ENCODE measurements at regions not wholly inside any gene's neighbourhood (a gene's known extent, or its start where the extent isn't known, plus 50 kb on each side); places are given as distances from the start of the nearest gene placed in this dataset.
"Not testable (repeated sequence)": the region's sequence is repeated elsewhere in the genome, so short reads cannot be mapped to it uniquely, and the experiment has no call there.

DNA sequence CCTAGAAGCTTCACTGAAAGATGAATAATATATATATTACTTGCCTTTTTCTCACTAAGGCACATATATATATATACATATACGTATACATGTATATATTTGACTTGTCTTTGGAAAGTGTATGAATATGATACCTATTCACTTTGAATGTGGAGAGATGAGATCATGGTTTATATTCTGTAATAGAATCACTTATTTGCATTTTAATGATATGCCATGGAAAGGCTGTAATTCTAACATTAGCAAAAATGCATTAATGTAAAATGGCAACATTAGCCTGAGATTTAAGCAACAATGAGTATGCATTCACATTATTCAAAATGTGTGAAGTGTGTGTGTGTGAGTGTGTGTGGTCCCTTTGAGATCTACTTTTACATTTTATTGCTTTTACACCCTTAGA is 54.5 kb upstream of the PRKD1 start:
- DNase-seq, result no peak

DNA sequence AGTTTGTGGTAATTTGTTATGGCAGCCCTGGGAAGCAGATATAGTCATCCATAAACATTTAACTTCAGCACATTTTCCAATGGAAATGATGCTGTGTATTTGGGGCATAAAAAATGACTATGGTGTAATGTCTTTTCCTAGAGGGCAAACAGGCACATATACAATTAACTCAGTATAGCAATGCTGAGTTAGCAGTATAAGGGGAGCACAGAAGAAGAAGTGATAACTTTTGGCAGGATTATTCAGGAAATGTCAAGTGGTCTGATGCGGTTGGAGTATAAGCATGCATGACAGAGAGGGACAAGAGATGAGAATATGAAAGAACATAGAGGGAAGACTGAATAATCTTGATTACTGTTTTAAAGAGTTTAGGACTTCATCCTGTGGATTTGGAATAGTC is 55.3 kb upstream of the PRKD1 start:
- DNase-seq, result no peak

DNA sequence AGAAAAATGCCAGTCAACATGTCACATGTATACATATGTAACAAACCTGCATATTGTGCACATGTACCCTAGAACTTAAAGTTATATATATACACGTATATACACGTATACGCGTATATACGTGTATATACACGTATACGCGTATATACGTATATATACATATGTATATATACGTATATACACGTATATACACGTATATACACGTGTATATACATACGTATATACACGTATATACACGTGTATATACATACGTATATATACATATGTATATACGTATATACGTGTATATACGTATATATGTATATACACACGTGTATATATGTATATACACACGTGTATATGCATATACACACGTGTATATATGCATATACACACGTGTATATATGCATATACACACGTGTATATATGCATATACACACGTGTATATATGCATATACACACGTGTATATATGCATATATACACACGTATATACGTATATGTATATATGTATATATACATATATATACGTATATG is 62.8 kb upstream of the PRKD1 start:
- not testable (repeated sequence) for DNase-seq

DNA sequence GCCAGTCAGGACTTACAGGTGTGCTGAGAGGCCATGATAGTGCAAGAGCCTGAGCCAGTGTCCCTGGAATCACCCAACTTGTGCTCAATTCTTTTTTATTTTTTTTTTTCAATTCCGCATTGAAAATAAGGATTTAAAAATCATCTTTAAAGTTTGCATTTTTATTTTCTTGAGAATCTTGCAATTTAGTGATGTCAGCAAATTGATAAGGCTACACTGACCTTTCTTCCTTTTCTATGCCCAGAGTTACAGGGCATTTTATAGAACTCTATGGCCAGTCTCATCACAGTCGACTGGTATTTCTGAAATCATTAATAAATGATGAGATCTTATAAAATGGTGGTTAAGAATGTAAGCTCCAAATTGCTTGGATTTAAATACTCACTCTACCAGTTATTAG is 63.3 kb upstream of the PRKD1 start:
- DNase-seq, result no peak

GRCh38 chr14:29993143-29993542 is 65.5 kb upstream of the PRKD1 start:
- no peak for DNase-seq

DNA sequence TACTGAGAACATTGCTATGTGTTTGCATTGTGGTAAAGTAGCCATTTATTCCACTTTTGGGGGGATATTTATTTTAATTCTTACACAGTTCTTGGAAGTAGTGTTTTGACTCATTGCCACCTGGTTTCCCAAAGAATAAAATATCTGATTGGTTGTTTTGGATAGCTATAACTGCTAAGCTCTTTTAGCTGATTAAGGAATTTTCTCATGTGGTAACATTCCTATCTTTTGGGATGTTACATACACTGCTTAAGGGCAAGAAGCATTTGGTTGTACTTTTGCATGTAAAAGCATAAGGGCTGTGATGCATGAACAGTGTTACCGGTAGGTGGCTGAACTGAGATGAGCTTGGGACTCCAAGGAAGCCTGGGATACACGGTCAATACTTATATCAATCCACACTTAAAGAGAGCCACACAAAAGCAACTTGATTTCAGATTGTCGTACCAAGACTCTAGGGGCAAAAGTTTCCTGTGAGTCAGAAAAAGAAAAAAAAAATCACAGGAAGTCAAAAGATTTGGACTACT is 71.4 kb upstream of the PRKD1 start:
- DNase-seq, result no peak

- DNase-seq, result no peak
Measured at GRCh38 chr14:30002859-30003258, 75.2 kb upstream of the PRKD1 start.

DNA sequence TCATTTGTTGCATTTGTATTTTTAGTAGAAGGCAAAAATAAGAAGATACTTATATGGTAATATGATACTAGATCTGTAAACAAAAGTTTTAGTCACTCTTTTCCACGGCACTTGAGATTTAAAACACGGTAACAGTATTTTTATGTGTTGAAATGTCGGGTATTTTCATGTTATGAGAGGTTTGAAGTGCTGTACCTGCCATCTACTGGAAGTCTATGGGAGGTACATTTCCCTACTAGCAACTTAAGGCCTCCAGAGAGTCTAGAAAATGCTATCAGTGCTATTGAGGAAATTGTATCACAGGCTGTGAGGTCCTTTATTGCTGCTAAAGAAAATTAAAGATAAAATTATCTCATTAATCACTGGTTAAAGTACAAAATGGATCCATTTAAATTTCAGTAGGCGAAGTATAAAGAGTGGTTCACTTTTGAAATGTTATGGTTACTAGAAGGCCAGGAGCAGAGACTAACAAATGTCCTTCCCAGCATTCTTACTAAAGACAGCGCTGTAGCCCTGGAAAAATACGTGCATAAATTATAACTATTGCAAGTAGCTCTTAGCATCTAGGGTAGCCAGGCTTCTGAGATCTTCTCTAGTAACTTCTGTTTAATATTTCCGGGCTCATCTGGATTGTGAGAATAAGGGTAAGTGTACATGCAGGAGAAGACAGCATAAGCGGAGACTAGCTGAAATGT is 77.6 kb upstream of the PRKD1 start:
- DNase-seq, result peak; percentile 58

DNA sequence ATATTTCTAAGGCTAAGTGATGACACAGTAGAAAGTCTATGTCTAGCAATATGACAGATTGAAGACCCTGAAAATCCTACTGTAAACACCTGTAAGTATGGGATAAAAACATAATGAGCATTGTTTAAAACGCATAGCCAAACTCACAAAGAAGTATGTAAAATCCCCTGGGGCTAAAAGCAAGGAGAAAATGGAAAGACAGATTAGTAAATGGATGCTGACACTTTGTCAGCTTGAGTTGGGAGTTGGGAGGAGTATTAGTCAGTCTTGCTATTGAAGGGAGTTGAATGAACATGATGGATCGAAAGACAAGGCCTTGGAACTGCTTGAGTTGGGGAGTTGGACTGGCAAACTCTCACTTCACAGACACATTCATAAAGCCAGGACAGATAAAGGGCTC is 79.0 kb upstream of the PRKD1 start:
- DNase-seq, result no peak

GRCh38 chr14:30015489-30015888 is 87.8 kb upstream of the PRKD1 start:
- DNase-seq, result no peak

- DNase-seq, result no peak
Measured at GRCh38 chr14:30016002-30016401, 88.4 kb upstream of the PRKD1 start.

DNA sequence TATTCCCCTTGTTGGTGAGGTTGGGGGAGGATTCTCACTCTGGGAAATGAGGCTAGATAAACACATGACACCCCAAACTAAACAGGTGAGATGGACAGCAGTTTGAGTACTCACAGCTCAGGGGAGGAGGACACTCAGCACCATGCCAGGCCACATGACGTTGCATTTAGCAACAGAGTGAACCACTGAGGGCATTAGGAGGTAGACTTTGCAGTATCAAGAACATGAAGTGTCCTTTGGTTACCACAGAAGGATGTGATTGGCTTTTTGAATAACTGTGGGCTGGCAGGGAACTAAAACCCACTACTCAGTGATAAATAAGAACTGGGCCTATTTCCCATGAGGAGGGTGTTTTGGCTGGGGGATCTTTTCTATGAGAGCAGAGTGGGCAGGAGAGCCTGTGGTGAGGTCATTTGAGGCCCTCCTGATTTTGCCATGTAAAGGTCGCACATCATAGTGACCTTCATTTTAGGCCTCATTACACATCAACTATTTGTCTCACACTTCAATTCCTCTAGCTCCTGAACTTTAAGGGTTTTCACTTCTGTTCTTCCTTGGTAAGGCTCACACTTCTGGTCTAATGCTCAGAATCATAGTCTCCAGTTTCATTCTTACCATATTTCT is 89.8 kb upstream of the PRKD1 start:
- no peak for DNase-seq

- DNase-seq, result no peak
Measured at GRCh38 chr14:30020271-30020670, 92.6 kb upstream of the PRKD1 start.

- DNase-seq, result no peak
Measured at GRCh38 chr14:30020687-30021086, 93.0 kb upstream of the PRKD1 start.

- not testable (repeated sequence) for DNase-seq
Measured at GRCh38 chr14:30023350-30023749, 95.7 kb upstream of the PRKD1 start.

- DNase-seq, result peak; percentile 90
Measured at GRCh38 chr14:30034152-30034551, 106.5 kb upstream of the PRKD1 start.

- DNase-seq, result no peak
Measured at GRCh38 chr14:30035361-30035760, 107.7 kb upstream of the PRKD1 start.

DNA sequence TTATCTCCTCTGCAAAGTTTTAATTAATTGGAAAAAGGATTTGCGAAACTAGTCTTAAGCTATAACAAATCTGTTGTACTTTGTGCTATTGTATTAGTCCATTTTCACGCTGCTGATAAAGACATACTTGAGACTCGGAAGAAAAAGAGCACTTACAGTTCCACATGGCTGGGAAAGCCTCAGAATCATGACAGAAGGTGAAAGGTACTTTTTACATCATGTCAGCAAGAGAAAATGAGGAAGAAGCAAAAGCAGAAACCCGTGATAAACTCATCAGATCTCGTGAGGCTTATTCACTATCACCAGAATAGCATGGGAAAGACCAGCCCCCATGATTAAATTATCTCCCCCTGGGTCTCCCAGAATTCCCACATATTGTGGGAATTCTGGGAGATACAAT is 118.1 kb upstream of the PRKD1 start:
- DNase-seq, result no peak

- no peak for DNase-seq
Measured at GRCh38 chr14:30053103-30053502, 125.5 kb upstream of the PRKD1 start.

- DNase-seq, result no peak
Measured at GRCh38 chr14:30054201-30054600, 126.6 kb upstream of the PRKD1 start.

DNA sequence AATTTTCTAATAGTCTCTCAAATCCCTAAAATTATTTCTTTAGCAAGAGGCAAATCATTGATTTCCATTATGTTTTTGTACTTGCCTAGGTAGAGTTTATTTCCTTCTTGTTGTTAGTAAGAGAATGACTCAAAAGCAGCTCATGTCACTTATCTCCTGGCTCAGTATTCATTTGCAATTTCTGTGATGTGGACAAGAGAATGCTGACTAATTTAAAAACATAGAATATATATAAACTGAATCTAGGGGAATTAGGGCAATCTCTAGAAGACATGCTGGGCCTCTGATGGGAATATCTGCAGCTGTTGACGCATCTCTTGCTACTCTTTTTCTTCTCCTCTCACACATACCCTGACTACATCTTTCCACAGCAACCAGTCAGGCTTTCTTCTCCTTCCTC is 130.8 kb upstream of the PRKD1 start:
- no peak for DNase-seq

GRCh38 chr14:30063746-30064145 is 136.1 kb upstream of the PRKD1 start:
- DNase-seq, result no peak

DNA sequence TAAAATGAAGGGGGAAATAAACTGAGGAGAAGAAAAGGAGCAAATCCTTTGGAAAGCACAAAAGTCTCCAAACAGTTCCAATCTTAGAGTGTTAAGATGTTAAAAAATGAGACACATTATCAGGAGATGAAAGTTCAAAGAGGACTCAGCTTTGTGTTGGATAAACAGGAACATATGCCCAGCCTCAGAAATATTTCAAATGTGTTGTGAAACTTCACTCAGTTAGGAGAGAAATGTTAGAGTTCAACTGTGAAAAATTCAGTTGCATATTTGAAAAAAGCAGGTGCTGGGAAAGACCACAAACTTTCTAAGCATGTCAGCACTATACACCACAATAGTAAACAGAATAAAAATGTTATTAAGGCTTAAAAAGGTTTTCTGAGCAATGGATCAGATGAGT is 136.8 kb upstream of the PRKD1 start:
- DNase-seq, result no peak

GRCh38 chr14:30069536-30069935 is 141.9 kb upstream of the PRKD1 start:
- no peak for DNase-seq

DNA sequence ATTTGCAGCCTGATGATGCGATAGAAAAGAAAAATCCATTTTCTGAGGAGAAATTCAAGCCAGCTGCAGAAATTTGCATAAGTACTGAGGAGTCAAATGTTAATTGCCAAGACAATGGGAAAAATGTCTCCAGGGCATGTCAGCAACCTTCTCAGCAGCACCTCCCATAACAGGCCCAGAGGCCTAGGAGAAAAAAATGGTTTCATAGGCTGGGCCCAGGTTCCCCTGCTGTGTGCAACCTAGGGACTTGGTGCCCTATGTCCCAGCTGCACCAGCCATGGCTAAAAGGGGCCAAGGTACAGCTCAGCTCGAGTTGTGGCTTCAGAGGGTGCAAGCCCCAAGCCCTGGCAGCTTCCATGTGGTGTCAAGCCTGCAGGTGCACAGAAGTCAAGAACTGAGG is 144.8 kb upstream of the PRKD1 start:
- not testable (repeated sequence) for DNase-seq

All from NCI-H345 (cell line).